ENCODE measurements at regions not wholly inside any gene's neighbourhood (a gene's known extent, or its start where the extent isn't known, plus 50 kb on each side); places are given as distances from the start of the nearest gene placed in this dataset.
"Not testable (repeated sequence)": the region's sequence is repeated elsewhere in the genome, so short reads cannot be mapped to it uniquely, and the experiment has no call there.

DNA sequence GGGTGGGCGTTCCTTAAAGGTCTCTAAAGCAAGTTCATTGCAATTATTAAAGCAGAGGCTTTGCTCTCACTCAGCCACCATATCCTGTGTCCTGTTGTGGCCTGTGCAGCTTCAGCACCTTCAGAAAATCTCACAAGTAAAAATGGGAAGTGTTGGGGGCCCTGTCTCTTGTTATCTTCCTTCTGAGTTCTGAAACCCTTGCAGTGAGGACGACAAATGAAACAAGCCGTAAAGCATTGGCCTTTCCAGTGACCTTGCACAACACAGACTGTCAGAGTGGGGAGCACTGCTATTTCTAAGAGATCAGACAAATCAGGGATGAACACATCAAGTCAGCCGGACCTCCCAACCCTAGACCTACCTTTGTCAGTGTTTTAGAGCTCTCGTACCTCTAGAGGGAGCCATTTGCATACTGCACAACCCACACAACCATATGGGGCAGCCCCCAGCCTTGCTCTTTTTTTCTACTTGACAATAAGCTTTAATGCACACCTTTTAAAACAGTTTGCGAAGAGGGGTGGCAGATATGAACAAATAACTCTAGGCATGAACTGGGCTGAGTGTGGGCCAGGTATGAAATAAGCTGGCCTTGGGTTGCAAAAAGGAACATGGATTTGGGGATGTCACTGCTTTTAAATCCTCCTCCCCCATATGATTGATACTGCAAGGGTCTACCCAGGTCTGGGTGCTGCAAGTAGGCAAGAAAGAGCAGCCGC is 89.8 kb downstream of the KATNIP start:
- Histone ChIP-seq H3K9me3 (ENCODE audit: control insufficient read depth, low read length) (no peaks in the 10 kb centered on the region), H3K4me1 (ENCODE audit: control insufficient read depth, insufficient read depth, low read length) (peaks cover 7% of the 10 kb centered on the region), H3K36me3 (ENCODE audit: control insufficient read depth, insufficient read depth, low read length, severe bottlenecking) (no peaks in the 10 kb centered on the region), H3K4me3 (ENCODE audit: low read length) (no peak overlapping the region), H3K9ac (ENCODE audit: low read length) (no peak overlapping the region), H3K27me3 (replicated peaks; ENCODE audit: control insufficient read depth, insufficient read depth, low read length) (no peaks in the 10 kb centered on the region)
- peak; percentile 65 for DNase-seq (ENCODE audit: low read depth)

DNA sequence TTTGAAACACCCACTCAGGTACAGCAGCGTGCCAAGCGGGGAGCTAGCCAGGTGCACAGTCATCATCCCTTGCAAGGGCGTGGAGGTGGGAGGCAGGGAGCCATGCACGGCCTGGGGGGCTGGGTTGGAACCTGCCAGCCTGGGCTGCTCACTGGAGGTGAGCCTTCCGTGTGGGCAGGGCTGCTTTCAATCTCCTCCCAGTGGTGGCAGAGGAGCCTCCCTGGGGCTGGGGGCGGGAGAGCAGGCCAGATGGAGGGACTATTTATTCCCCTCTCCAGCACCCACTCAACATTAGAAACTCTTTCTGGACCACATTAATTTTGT is 90.3 kb downstream of the KATNIP start:
- Histone ChIP-seq H3K27me3 (replicated peaks; ENCODE audit: control insufficient read depth, insufficient read depth, low read length) (no peaks in the 10 kb centered on the region), H3K4me1 (ENCODE audit: control insufficient read depth, insufficient read depth, low read length) (peaks cover 3% of the 10 kb centered on the region), H3K4me3 (ENCODE audit: low read length) (no peak overlapping the region), H3K9ac (ENCODE audit: low read length) (no peak overlapping the region), H3K36me3 (ENCODE audit: control insufficient read depth, insufficient read depth, low read length, severe bottlenecking) (no peaks in the 10 kb centered on the region), H3K9me3 (ENCODE audit: control insufficient read depth, low read length) (no peaks in the 10 kb centered on the region)
- DNase-seq (ENCODE audit: low read depth): no peak

DNA sequence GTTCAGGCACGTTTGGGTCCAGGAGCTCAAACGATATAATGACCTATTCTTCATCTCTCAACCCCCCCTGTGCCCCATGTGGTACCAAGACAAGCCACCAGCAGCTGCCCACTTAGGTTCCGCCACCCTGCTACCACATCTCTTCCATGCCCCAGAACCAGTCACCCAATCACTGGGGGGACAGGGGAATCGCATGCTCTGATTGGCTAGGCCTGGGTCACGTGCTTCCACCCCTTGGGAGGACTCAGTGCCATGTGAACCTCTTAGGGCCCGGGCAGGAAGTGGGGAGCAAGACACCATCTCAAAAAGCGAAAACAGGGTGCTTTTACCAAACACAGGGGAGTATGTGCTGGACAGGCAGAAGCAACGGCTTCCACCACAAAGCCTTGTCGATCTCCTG is 91.3 kb downstream of the KATNIP start:
- no peaks in the 10 kb centered on the region for H3K4me1 ChIP-seq (ENCODE audit: control insufficient read depth, insufficient read depth, low read length)
- H3K36me3 ChIP-seq (ENCODE audit: control insufficient read depth, insufficient read depth, low read length, severe bottlenecking): no peaks in the 10 kb centered on the region
- no peaks in the 10 kb centered on the region for H3K27me3 ChIP-seq (replicated peaks; ENCODE audit: control insufficient read depth, insufficient read depth, low read length)
- H3K9ac ChIP-seq (ENCODE audit: low read length): no peak overlapping the region
- DNase-seq (ENCODE audit: low read depth): no peak
- no peaks in the 10 kb centered on the region for H3K9me3 ChIP-seq (ENCODE audit: control insufficient read depth, low read length)
- H3K4me3 ChIP-seq (ENCODE audit: low read length): no peak overlapping the region

DNA sequence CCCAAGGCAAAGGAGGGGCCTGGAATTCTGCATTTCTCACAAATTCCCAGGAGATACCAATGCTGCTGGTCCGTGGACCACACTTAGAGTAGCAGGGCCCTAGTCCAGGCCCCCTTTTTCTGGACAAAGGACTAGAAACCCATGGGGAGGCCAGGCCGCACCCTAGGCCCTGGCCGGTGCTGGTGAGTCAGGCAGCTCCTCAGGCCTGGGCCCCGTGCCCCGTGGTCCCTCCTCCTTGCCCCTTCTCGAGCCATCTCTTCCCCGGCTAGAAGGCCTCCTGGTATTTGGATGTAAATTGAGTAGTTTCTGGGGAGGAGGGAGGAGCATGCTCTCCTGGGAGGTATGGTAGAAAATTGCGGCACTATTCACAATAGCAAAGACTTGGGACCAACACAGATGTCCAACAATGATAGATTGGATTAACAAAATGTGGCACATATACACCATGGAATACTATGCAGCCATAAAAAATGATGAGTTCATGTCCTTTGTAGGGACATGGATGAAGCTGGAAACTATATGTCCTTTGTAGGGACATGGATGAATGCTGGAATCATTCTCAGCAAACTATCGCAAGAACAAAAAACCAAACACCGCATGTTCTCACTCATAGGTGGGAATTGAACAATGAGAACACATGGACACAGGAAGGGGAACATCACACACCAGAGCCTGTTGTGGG is 91.9 kb downstream of the KATNIP start:
- H3K9me3 ChIP-seq (ENCODE audit: control insufficient read depth, low read length); H3K9ac ChIP-seq (ENCODE audit: low read length); DNase-seq (ENCODE audit: low read depth); H3K4me1 ChIP-seq (ENCODE audit: control insufficient read depth, insufficient read depth, low read length); H3K36me3 ChIP-seq (ENCODE audit: control insufficient read depth, insufficient read depth, low read length, severe bottlenecking); H3K4me3 ChIP-seq (ENCODE audit: low read length); H3K27me3 ChIP-seq (replicated peaks; ENCODE audit: control insufficient read depth, insufficient read depth, low read length): not testable (repeated sequence)

DNA sequence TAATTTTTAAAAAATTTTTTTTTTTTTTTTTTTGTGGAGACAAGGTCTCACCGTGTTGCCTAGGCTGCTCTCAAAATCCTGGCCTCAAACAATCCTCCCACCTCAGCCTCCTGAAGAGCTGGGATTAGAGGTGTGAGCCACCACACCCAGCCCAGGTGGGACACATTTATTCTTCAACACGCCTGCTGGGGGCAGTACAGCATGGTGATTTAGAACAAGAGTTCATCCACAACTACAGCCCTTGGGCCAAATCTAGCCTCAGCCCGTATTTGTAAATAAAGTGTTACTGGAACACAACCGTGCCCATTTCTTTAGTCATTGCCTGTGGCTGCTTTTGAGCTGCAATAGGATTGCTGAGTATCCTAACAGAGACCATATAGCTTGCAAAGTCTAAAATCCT is 92.8 kb downstream of the KATNIP start:
- no peaks in the 10 kb centered on the region for H3K36me3 ChIP-seq (ENCODE audit: control insufficient read depth, insufficient read depth, low read length, severe bottlenecking)
- H3K4me1 ChIP-seq (ENCODE audit: control insufficient read depth, insufficient read depth, low read length): no peaks in the 10 kb centered on the region
- H3K4me3 ChIP-seq (ENCODE audit: low read length): no peak overlapping the region
- DNase-seq (ENCODE audit: low read depth): peak; percentile 13
- no peaks in the 10 kb centered on the region for H3K9me3 ChIP-seq (ENCODE audit: control insufficient read depth, low read length)
- no peaks in the 10 kb centered on the region for H3K27me3 ChIP-seq (replicated peaks; ENCODE audit: control insufficient read depth, insufficient read depth, low read length)
- H3K9ac ChIP-seq (ENCODE audit: low read length): no peak overlapping the region

DNA sequence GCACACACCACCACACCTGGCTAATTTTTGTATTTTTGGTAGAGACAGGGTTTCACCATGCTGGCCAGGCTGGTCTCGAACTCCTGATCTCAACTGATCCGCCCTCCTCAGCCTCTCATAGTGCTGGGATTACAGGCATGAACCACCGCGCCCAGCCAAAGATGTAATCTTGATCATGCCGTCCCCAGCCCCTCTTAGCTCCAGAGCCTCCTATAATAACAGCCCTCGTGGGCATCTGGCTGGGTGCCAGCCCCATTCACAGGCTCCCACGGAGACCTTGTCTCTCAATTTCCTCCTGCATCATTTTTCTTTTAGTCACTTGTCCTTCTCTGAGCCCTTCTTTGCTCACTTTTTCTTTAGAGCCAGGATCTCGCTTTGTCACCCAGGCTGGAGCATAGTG is 94.2 kb downstream of the KATNIP start:
- no peak for DNase-seq (ENCODE audit: low read depth)
- H3K9me3 ChIP-seq (ENCODE audit: control insufficient read depth, low read length): no peaks in the 10 kb centered on the region
- H3K36me3 ChIP-seq (ENCODE audit: control insufficient read depth, insufficient read depth, low read length, severe bottlenecking): peaks cover 4% of the 10 kb centered on the region
- no peak overlapping the region for H3K9ac ChIP-seq (ENCODE audit: low read length)
- no peaks in the 10 kb centered on the region for H3K4me1 ChIP-seq (ENCODE audit: control insufficient read depth, insufficient read depth, low read length)
- no peak overlapping the region for H3K4me3 ChIP-seq (ENCODE audit: low read length)
- H3K27me3 ChIP-seq (replicated peaks; ENCODE audit: control insufficient read depth, insufficient read depth, low read length): no peaks in the 10 kb centered on the region

DNA sequence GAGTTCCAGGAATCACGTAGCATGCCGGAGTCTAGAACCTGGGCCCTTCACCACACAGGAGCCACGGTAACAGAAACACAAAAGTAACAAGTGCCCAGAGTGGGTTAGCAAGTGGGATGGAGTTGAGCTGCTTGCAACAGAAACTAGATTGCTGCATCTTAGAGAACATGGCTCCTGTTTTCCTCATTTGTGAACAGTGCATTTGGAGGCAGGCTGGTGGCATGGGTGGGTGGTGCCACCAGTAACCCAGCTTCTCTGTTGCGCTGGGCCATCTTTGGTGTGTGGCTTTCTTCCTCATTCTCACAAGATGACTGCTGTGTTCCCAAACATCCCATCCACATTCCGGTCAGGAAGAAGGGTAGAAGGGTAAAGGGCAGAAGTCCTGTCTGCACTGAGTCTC is 95.5 kb downstream of the KATNIP start:
- Histone ChIP-seq H3K27me3 (replicated peaks; ENCODE audit: control insufficient read depth, insufficient read depth, low read length) (no peaks in the 10 kb centered on the region), H3K9ac (ENCODE audit: low read length) (no peak overlapping the region), H3K9me3 (ENCODE audit: control insufficient read depth, low read length) (no peaks in the 10 kb centered on the region)

DNA sequence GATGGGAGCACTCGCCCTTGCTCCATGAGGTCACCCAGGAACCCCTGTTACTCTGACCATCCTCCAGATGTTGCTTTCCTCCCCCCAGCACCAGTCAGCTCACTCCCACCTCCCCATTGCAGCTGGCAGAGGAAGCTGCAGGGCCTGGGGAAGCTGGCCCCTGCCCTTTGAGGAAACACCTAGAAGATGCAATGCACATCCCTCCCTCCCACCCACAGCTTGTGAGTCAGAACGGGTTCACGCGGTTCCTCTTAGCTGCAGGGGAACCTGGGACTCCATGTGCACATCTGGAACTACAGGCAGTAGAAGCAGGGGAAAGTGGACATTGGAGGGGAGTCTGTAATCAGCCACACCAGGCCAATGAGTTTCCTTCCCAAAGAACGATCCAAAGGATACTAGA is 96.9 kb downstream of the KATNIP start:
- no peak overlapping the region for H3K9ac ChIP-seq (ENCODE audit: low read length)
- H3K4me1 ChIP-seq (ENCODE audit: control insufficient read depth, insufficient read depth, low read length): no peaks in the 10 kb centered on the region
- H3K4me3 ChIP-seq (ENCODE audit: low read length): no peak overlapping the region
- H3K9me3 ChIP-seq (ENCODE audit: control insufficient read depth, low read length): no peaks in the 10 kb centered on the region
- H3K36me3 ChIP-seq (ENCODE audit: control insufficient read depth, insufficient read depth, low read length, severe bottlenecking): peaks cover 4% of the 10 kb centered on the region
- DNase-seq (ENCODE audit: low read depth): no peak
- no peaks in the 10 kb centered on the region for H3K27me3 ChIP-seq (replicated peaks; ENCODE audit: control insufficient read depth, insufficient read depth, low read length)

More for the DNA sequence above, 95.5 kb downstream of the KATNIP start:
- peaks cover 4% of the 10 kb centered on the region for H3K36me3 ChIP-seq (ENCODE audit: control insufficient read depth, insufficient read depth, low read length, severe bottlenecking)
- DNase-seq (ENCODE audit: low read depth): no peak
- H3K4me1 ChIP-seq (ENCODE audit: control insufficient read depth, insufficient read depth, low read length): no peaks in the 10 kb centered on the region
- no peak overlapping the region for H3K4me3 ChIP-seq (ENCODE audit: low read length)

DNA sequence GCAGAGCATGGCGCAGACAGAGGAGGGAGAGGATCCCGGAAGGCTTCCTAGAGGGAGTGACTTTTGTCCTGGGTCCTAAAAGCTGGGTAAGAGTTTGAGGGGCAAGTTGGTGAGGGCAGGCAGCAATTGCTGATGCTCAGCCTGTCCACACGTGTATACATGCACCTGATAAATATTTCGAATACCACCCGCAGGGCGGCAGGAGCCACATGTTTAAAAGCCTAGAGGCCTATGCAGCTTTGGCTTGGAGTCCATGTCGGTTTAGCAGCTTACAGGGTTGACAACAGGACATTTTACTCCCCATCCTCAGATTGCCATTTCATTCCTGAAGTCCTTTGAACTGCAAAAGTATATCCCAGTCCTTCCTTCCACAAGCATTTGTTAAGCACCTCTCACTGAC is 99.1 kb downstream of the KATNIP start:
- Histone ChIP-seq H3K9ac (ENCODE audit: low read length) (no peak overlapping the region), H3K27me3 (replicated peaks; ENCODE audit: control insufficient read depth, insufficient read depth, low read length) (no peaks in the 10 kb centered on the region), H3K9me3 (ENCODE audit: control insufficient read depth, low read length) (no peaks in the 10 kb centered on the region), H3K4me1 (ENCODE audit: control insufficient read depth, insufficient read depth, low read length) (no peaks in the 10 kb centered on the region), H3K4me3 (ENCODE audit: low read length) (no peak overlapping the region), H3K36me3 (ENCODE audit: control insufficient read depth, insufficient read depth, low read length, severe bottlenecking) (peaks cover 4% of the 10 kb centered on the region)
- no peak for DNase-seq (ENCODE audit: low read depth)

DNA sequence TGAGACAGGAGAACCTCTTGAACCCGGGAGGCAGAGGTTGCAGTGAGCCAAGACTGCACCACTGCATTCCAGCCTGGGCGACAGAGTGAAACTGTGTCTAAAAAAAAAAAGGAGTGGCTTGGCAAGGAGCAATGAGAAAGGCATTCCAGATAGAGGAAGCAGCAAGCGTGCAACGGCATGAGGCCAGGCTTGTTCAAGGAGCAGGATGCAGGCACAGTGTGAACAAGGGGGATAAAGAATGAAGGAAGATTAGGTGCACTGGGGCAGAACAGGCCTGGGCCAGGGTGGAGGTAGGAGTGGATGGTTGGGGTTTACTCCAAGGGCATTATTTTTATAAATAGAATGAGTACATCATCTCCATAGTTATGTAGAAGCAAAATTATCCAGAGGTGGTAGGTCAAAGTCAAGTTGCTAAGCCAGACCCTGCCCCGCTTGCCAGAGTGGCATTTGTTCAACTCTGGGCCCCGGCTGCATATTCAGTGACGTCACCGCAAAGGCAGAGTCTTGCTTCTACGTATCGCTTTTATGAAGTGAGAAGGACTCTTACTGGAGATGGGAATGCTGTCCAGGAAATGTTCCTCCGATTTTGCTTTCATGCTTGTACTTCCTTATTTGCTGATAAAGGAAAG is 100.2 kb downstream of the KATNIP start:
- DNase-seq (ENCODE audit: low read depth): no peak
- H3K9me3 ChIP-seq (ENCODE audit: control insufficient read depth, low read length): no peaks in the 10 kb centered on the region
- no peak overlapping the region for H3K9ac ChIP-seq (ENCODE audit: low read length)
- peaks cover 4% of the 10 kb centered on the region for H3K36me3 ChIP-seq (ENCODE audit: control insufficient read depth, insufficient read depth, low read length, severe bottlenecking)
- H3K4me1 ChIP-seq (ENCODE audit: control insufficient read depth, insufficient read depth, low read length): no peaks in the 10 kb centered on the region
- H3K27me3 ChIP-seq (replicated peaks; ENCODE audit: control insufficient read depth, insufficient read depth, low read length): no peaks in the 10 kb centered on the region
- no peak overlapping the region for H3K4me3 ChIP-seq (ENCODE audit: low read length)

DNA sequence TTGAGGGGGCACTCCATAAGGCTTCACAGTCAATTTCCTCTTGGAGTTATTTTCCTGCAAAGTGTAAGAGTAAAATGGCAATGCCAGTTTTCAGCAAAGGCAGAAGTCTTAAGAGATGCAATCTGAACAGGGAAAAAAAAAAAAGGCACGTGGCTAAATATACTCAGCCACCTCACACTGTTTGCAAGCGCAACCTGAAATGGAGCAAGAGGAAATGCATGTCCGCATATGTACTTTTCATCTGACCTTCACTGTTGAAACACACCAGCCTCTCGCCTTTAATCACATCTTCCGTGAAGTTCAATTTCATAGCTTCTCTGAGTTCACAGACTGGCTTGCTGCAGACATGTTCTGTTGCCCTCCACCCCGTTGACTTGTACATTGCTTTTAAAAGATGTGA is 101.4 kb downstream of the KATNIP start:
- Histone ChIP-seq H3K9ac (ENCODE audit: low read length) (no peak overlapping the region), H3K9me3 (ENCODE audit: control insufficient read depth, low read length) (no peaks in the 10 kb centered on the region), H3K4me3 (ENCODE audit: low read length) (no peak overlapping the region), H3K36me3 (ENCODE audit: control insufficient read depth, insufficient read depth, low read length, severe bottlenecking) (peaks cover 8% of the 10 kb centered on the region), H3K27me3 (replicated peaks; ENCODE audit: control insufficient read depth, insufficient read depth, low read length) (no peaks in the 10 kb centered on the region), H3K4me1 (ENCODE audit: control insufficient read depth, insufficient read depth, low read length) (no peaks in the 10 kb centered on the region)
- DNase-seq (ENCODE audit: low read depth): no peak

Measured in adipocyte (in vitro differentiated cells).